A673 (cell line): ENCODE measurements at regions not wholly inside any gene's neighbourhood (a gene's known extent, or its start where the extent isn't known, plus 50 kb on each side); places are given as distances from the start of the nearest gene placed in this dataset.

Experiments used
- BruUV-seq: library from RNA; stranded (reverse); fragments of 400-500 nt; replicated peaks from 2 replicates; lab custom pipeline; 2021; lab: Mats Ljungman, UMichigan
- CTCF ChIA-PET: fragments of 300-600 bp; sonication (Branson Sonifier 250); formaldehyde crosslinking; loops from one replicate; lab custom pipeline; 2022; ENCODE audit warnings: antibody characterized with exemption; lab: Charles Lee
- POLR2A ChIA-PET: fragments of 300-600 bp; sonication (Branson Sonifier 250); formaldehyde crosslinking; loops from one replicate; lab custom pipeline; 2022; ENCODE audit warnings: antibody characterized with exemption; ENCODE audit not compliant: low non-redundant PET; lab: Charles Lee
- DNase-seq: peaks from one replicate; pipeline ENCODE4 v3.0.0-alpha.2; 2015; ENCODE audit warnings: low spot score
- H3K27ac ChIP-seq: fragments of 200-600 bp; sonication (generic); 2 replicates; pipeline ENCODE4 v1.5.1; 2016; ENCODE audit warnings: mixed run types, low read depth, mild to moderate bottlenecking, mixed read lengths, antibody characterized with exemption, low read length; ENCODE audit not compliant: poor library complexity, severe bottlenecking
- H3K27me3 ChIP-seq: fragments of 200-600 bp; sonication (generic); replicated peaks from 2 replicates; pipeline ENCODE4 v1.6.1; 2017; ENCODE audit warnings: mixed run types, low read depth, mild to moderate bottlenecking, mixed read lengths, antibody characterized with exemption, low read length; ENCODE audit not compliant: insufficient read depth, poor library complexity
- H3K36me3 ChIP-seq: fragments of 200-600 bp; sonication (generic); 2 replicates; pipeline ENCODE4 v1.6.1; 2016; ENCODE audit warnings: mixed run types, mild to moderate bottlenecking, mixed read lengths, antibody characterized with exemption, low read length; ENCODE audit not compliant: insufficient read depth, poor library complexity, severe bottlenecking
- H3K4me1 ChIP-seq: fragments of 200-600 bp; sonication (generic); 2 replicates; pipeline ENCODE4 v1.6.1; 2017; ENCODE audit warnings: mixed run types, mild to moderate bottlenecking, mixed read lengths, antibody characterized with exemption, low read length; ENCODE audit not compliant: insufficient read depth, poor library complexity, severe bottlenecking
- H3K4me3 ChIP-seq: fragments of 200-600 bp; sonication (generic); 2 replicates; pipeline ENCODE4 v1.5.1; 2016; ENCODE audit warnings: low read depth, mixed run types, mild to moderate bottlenecking, mixed read lengths, low read length; ENCODE audit not compliant: poor library complexity, severe bottlenecking
- H3K9me3 ChIP-seq: fragments of 200-600 bp; sonication (generic); 2 replicates; pipeline ENCODE4 v1.6.1; 2016; ENCODE audit warnings: mixed run types, low read depth, mild to moderate bottlenecking, mixed read lengths, antibody characterized with exemption, low read length; ENCODE audit not compliant: poor library complexity, severe bottlenecking
- CTCF ChIP-seq: fragments of 300-800, 200-600 bp; sonication (generic); conservative IDR thresholded peaks from 2 replicates; pipeline ENCODE4 v1.5.1; 2017; ENCODE audit warnings: low read depth, mild to moderate bottlenecking, antibody characterized with exemption, low read length, moderate library complexity, mixed read lengths
- EZH2 ChIP-seq: fragments of 200-600 bp; sonication (generic); IDR thresholded peaks from 2 replicates; pipeline ENCODE4 v1.6.1; 2017; ENCODE audit warnings: borderline replicate concordance, low read depth, mild to moderate bottlenecking, mixed read lengths, antibody characterized with exemption, low read length; ENCODE audit not compliant: poor library complexity, severe bottlenecking
- intact Hi-C: fragments of 100-400 bp; cut with micrococcal nuclease; formaldehyde crosslinking; loops from one replicate; pipeline ENCODE4 v1.10.0; 2022; ENCODE audit not compliant: unreplicated experiment

GRCh38 chr16:6636457-6636856, 696.2 kb upstream of the RBFOX1 start:
- no peak overlapping the region for H3K27ac ChIP-seq
- intact Hi-C loops: no loop called here
- CTCF ChIA-PET: no interaction called here
- no peak overlapping the region for H3K4me3 ChIP-seq
- TF ChIP-seq CTCF (no peak), EZH2 (no peak)
- no peaks in the 10 kb centered on the region for H3K27me3 ChIP-seq
- no peaks in the 10 kb centered on the region for H3K4me1 ChIP-seq
- POLR2A ChIA-PET: no interaction called here
- no peaks in the 10 kb centered on the region for H3K36me3 ChIP-seq
- H3K9me3 ChIP-seq: no peaks in the 10 kb centered on the region
- BruUV-seq: no TSS peak
- DNase-seq: no peak

GRCh38 chr16:6634151-6634550, 698.5 kb upstream of the RBFOX1 start:
- Histone ChIP-seq H3K36me3 (no peaks in the 10 kb centered on the region), H3K27ac (no peak overlapping the region), H3K9me3 (no peaks in the 10 kb centered on the region), H3K4me1 (no peaks in the 10 kb centered on the region), H3K4me3 (no peak overlapping the region), H3K27me3 (no peaks in the 10 kb centered on the region)
- CTCF ChIA-PET: no interaction called here
- intact Hi-C loops: no loop called here
- no peak for DNase-seq
- POLR2A ChIA-PET: no interaction called here
- BruUV-seq: no TSS peak
- no peak for TF ChIP-seq CTCF
- no peak for TF ChIP-seq EZH2

GRCh38 chr16:6633456-6633855, 699.2 kb upstream of the RBFOX1 start:
- TF ChIP-seq EZH2: no peak
- no peak for TF ChIP-seq CTCF
- H3K4me1 ChIP-seq: no peaks in the 10 kb centered on the region
- no peaks in the 10 kb centered on the region for H3K27me3 ChIP-seq
- ChIA-PET POLR2A (no interaction called here), CTCF (no interaction called here)
- no peaks in the 10 kb centered on the region for H3K36me3 ChIP-seq
- BruUV-seq: no TSS peak
- H3K4me3 ChIP-seq: no peak overlapping the region
- DNase-seq: no peak
- no peaks in the 10 kb centered on the region for H3K9me3 ChIP-seq
- intact Hi-C loops: no loop called here
- H3K27ac ChIP-seq: no peak overlapping the region
